MM.1S (cell line): ENCODE measurements at regions not wholly inside any gene's neighbourhood (a gene's known extent, or its start where the extent isn't known, plus 50 kb on each side); places are given as distances from the start of the nearest gene placed in this dataset.

Source experiments
- DNase-seq: peaks from one replicate; pipeline ENCODE4 v3.0.0-alpha.2; 2015
- H2AFZ ChIP-seq: fragments of 300-600 bp; sonication (generic); 2 replicates; pipeline ENCODE4 v1.6.0; 2016; ENCODE audit warnings: antibody characterized with exemption, low read length
- H3F3A ChIP-seq: fragments of 300-600 bp; sonication (generic); 2 replicates; pipeline ENCODE4 v1.6.1; 2016; ENCODE audit warnings: mild to moderate bottlenecking, antibody characterized with exemption, low read length, moderate library complexity, mixed read lengths; ENCODE audit not compliant: insufficient read depth
- H3K27ac ChIP-seq: fragments of 300-600 bp; sonication (generic); 2 replicates; pipeline ENCODE4 v1.5.1; 2016; ENCODE audit warnings: mild to moderate bottlenecking, low read length
- H3K27me3 ChIP-seq: fragments of 300-600 bp; sonication (generic); replicated peaks from 2 replicates; pipeline ENCODE4 v1.6.0; 2016; ENCODE audit warnings: low read length; ENCODE audit not compliant: insufficient read depth
- H3K36me3 ChIP-seq: fragments of 300-600 bp; sonication (generic); replicated peaks from 2 replicates; pipeline ENCODE4 v1.6.1; 2016; ENCODE audit warnings: mild to moderate bottlenecking, low read length, mixed read lengths; ENCODE audit not compliant: insufficient read depth
- H3K4me1 ChIP-seq: fragments of 300-600 bp; sonication (generic); 2 replicates; pipeline ENCODE4 v1.6.1; 2016; ENCODE audit warnings: low read length, mixed read lengths
- H3K4me2 ChIP-seq: fragments of 300-600 bp; sonication (generic); 2 replicates; pipeline ENCODE4 v1.6.0; 2016; ENCODE audit warnings: low read depth, low read length
- H3K4me3 ChIP-seq: fragments of 300-600 bp; sonication (generic); 2 replicates; pipeline ENCODE4 v1.5.1; 2016; ENCODE audit warnings: low read length, mixed read lengths
- H3K79me2 ChIP-seq: fragments of 300-600 bp; sonication (generic); 2 replicates; pipeline ENCODE4 v1.6.1; 2016; ENCODE audit warnings: mixed run types, low read length, mixed read lengths
- H3K9ac ChIP-seq: fragments of 300-600 bp; sonication (generic); 2 replicates; pipeline ENCODE4 v1.6.1; 2016; ENCODE audit warnings: low read length, mixed read lengths
- H3K9me2 ChIP-seq: fragments of 300-600 bp; sonication (generic); replicated peaks from 2 replicates; pipeline ENCODE4 v1.6.1; 2016; ENCODE audit warnings: mild to moderate bottlenecking, low read length, mixed read lengths; ENCODE audit not compliant: insufficient read depth
- H3K9me3 ChIP-seq: fragments of 300-600 bp; sonication (generic); replicated peaks from 2 replicates; pipeline ENCODE4 v1.6.1; 2016; ENCODE audit warnings: mild to moderate bottlenecking, low read length, mixed read lengths; ENCODE audit not compliant: insufficient read depth
- H4K20me1 ChIP-seq: fragments of 300-600 bp; sonication (generic); 2 replicates; pipeline ENCODE4 v1.6.1; 2016; ENCODE audit warnings: mild to moderate bottlenecking, low read length, moderate library complexity, mixed read lengths; ENCODE audit not compliant: insufficient read depth
- EZH2 ChIP-seq: fragments of 300-600 bp; sonication (generic); optimal IDR thresholded peaks from 2 replicates; pipeline ENCODE3; 2017; ENCODE audit warnings: low read depth, mild to moderate bottlenecking, antibody characterized with exemption, low read length, mixed read lengths
- EZH2phosphoT487 ChIP-seq: fragments of 300-600 bp; sonication (generic); IDR thresholded peaks from 2 replicates; pipeline ENCODE4 v1.6.1; 2018; ENCODE audit warnings: antibody characterized with exemption, low read length
- TF ChIP-seq, protein P1 (sequence below): fragments of 300-600 bp; sonication (generic); IDR thresholded peaks from 2 replicates; pipeline ENCODE4 v1.5.1; 2016; ENCODE audit warnings: antibody characterized with exemption, low read length, mixed read lengths

GRCh38 chr12:71214511-71215285 is 56.9 kb upstream of the TSPAN8 start:
- Histone ChIP-seq H3K4me2 (no peak overlapping the region), H4K20me1 (no peaks in the 10 kb centered on the region), H3K4me1 (no peaks in the 10 kb centered on the region), H3K9me2 (no peaks in the 10 kb centered on the region), H3K4me3 (no peak overlapping the region), H3K9me3 (no peaks in the 10 kb centered on the region), H3K79me2 (no peaks in the 10 kb centered on the region), H3K27me3 (no peaks in the 10 kb centered on the region), H3K9ac (no peak overlapping the region), H3F3A (no peaks in the 10 kb centered on the region), H3K36me3 (no peaks in the 10 kb centered on the region), H2AFZ (no peak overlapping the region), H3K27ac (no peak overlapping the region)
- DNase-seq = no peak
- TF ChIP-seq EZH2phosphoT487 (no peak), EZH2 (no peak)

DNA sequence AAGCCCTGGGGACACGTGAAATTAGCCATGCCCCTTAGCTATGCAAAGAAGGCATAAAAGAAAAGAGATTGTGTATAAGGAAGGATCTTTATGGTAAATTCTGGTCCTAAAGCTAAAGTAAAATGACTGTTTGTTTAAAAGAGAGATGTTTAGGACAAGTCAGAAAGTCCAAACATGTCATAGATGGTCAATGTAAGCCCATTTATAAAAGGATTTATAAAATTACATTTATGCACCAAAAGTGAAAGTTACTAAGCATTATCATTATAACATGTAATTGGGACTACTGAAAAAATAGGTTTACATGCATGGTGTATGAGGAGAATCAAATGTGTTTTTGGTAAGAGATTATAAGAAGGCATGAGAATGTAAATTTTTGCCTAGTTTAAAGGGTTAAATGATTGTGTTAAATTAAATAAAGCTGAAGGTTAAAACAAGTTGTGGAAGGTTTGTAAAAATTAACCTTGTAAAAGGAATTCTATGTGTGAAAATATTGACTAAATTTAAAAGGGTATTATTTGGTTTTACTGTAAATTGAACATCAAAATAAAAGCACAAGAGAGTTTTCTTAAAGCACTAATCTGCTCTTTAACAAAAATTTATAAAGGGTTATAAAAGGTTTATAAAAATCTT is 50.4 kb upstream of the TSPAN8 start:
- Histone ChIP-seq H4K20me1 (no peaks in the 10 kb centered on the region), H3K36me3 (no peaks in the 10 kb centered on the region), H3K4me3 (no peak overlapping the region), H3K4me2 (no peak overlapping the region), H3K9ac (no peak overlapping the region), H3K9me3 (no peaks in the 10 kb centered on the region), H3K27me3 (no peaks in the 10 kb centered on the region), H3F3A (no peaks in the 10 kb centered on the region), H3K79me2 (no peaks in the 10 kb centered on the region), H2AFZ (no peak overlapping the region), H3K27ac (no peak overlapping the region), H3K9me2 (no peaks in the 10 kb centered on the region), H3K4me1 (no peaks in the 10 kb centered on the region)
- DNase-seq = no peak
- TF ChIP-seq EZH2phosphoT487 (no peak), EZH2 (no peak)
- TF ChIP-seq, protein P1, sequence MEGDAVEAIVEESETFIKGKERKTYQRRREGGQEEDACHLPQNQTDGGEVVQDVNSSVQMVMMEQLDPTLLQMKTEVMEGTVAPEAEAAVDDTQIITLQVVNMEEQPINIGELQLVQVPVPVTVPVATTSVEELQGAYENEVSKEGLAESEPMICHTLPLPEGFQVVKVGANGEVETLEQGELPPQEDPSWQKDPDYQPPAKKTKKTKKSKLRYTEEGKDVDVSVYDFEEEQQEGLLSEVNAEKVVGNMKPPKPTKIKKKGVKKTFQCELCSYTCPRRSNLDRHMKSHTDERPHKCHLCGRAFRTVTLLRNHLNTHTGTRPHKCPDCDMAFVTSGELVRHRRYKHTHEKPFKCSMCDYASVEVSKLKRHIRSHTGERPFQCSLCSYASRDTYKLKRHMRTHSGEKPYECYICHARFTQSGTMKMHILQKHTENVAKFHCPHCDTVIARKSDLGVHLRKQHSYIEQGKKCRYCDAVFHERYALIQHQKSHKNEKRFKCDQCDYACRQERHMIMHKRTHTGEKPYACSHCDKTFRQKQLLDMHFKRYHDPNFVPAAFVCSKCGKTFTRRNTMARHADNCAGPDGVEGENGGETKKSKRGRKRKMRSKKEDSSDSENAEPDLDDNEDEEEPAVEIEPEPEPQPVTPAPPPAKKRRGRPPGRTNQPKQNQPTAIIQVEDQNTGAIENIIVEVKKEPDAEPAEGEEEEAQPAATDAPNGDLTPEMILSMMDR = no peak
